Calu3 (cell line): ENCODE measurements at regions not wholly inside any gene's neighbourhood (a gene's known extent, or its start where the extent isn't known, plus 50 kb on each side); places are given as distances from the start of the nearest gene placed in this dataset.

ENCODE experiments used
- BruUV-seq: library from RNA; stranded (reverse); fragments of 400-500 nt; replicated peaks from 2 replicates; lab custom pipeline; 2021; lab: Mats Ljungman, UMichigan
- CTCF ChIA-PET: fragments of 300-600 bp; sonication (Branson Sonifier 250); formaldehyde crosslinking; loops from one replicate; lab custom pipeline; 2022; ENCODE audit warnings: antibody characterized with exemption; lab: Charles Lee
- DNase-seq: peaks from one replicate; pipeline ENCODE4 v3.0.0; 2022
- H3K27ac Mint-ChIP-seq: one replicate; pipeline ENCODE4 v1.8.0; 2022; ENCODE audit warnings: mixed read lengths; ENCODE audit not compliant: unreplicated experiment
- H3K27me3 Mint-ChIP-seq: one replicate; pipeline ENCODE4 v1.8.0; 2022; ENCODE audit warnings: mixed read lengths; ENCODE audit not compliant: unreplicated experiment
- H3K36me3 Mint-ChIP-seq: one replicate; pipeline ENCODE4 v1.8.0; 2022; ENCODE audit warnings: mild to moderate bottlenecking, moderate library complexity, mixed read lengths; ENCODE audit not compliant: insufficient read depth, unreplicated experiment
- H3K4me1 Mint-ChIP-seq: one replicate; pipeline ENCODE4 v1.8.0; 2022; ENCODE audit warnings: mild to moderate bottlenecking, low read depth, mixed read lengths; ENCODE audit not compliant: unreplicated experiment
- H3K4me3 Mint-ChIP-seq: one replicate; pipeline ENCODE4 v1.8.0; 2022; ENCODE audit warnings: mild to moderate bottlenecking, low read depth, moderate library complexity, mixed read lengths; ENCODE audit not compliant: unreplicated experiment
- H3K9me3 Mint-ChIP-seq: one replicate; pipeline ENCODE4 v1.8.0; 2022; ENCODE audit warnings: low read depth, mixed read lengths; ENCODE audit not compliant: unreplicated experiment
- CTCF ChIP-seq: fragments of 200-600 bp; IDR thresholded peaks from one replicate; pipeline ENCODE4 v1.8.0; 2022; ENCODE audit warnings: antibody characterized with exemption; ENCODE audit not compliant: unreplicated experiment
- intact Hi-C: fragments of 100-400 bp; cut with micrococcal nuclease; formaldehyde crosslinking; loops from one replicate; pipeline ENCODE4 v1.10.0; 2022; ENCODE audit not compliant: unreplicated experiment

- TF ChIP-seq CTCF = no peak
- peaks cover 60% of the 10 kb centered on the region for H3K27me3 Mint-ChIP-seq
- DNase-seq = no peak
- no peaks in the 10 kb centered on the region for H3K4me1 Mint-ChIP-seq
- CTCF ChIA-PET = no interaction called here
- no peak overlapping the region for H3K27ac Mint-ChIP-seq
- BruUV-seq = no TSS peak
- intact Hi-C loops = no loop called here
- no peak overlapping the region for H3K4me3 Mint-ChIP-seq
- H3K9me3 Mint-ChIP-seq = no peaks in the 10 kb centered on the region
- H3K36me3 Mint-ChIP-seq = no peaks in the 10 kb centered on the region
Measured at GRCh38 chr16:47980212-47980611, 175.6 kb downstream of the ABCC12 start.

GRCh38 chr16:47979616-47980182, 176.1 kb downstream of the ABCC12 start:
- CTCF ChIA-PET = no interaction called here
- intact Hi-C loops = loop anchor here (10.0 kb wide), 1 partner anchor 175 kb away; the partner anchor contains the start of gene ABCC12
- Mint-ChIP-seq H3K4me1 (no peaks in the 10 kb centered on the region), H3K9me3 (no peaks in the 10 kb centered on the region), H3K36me3 (no peaks in the 10 kb centered on the region), H3K27ac (no peak overlapping the region), H3K27me3 (peaks cover 55% of the 10 kb centered on the region), H3K4me3 (no peak overlapping the region)
- DNase-seq = no peak
- no peak for TF ChIP-seq CTCF
- no TSS peak for BruUV-seq

GRCh38 chr16:47979164-47979520, 176.7 kb downstream of the ABCC12 start:
- DNase-seq = no peak
- intact Hi-C loops = loop anchor here (10.0 kb wide), 1 partner anchor 176 kb away; the partner anchor contains the start of gene ABCC12
- H3K4me3 Mint-ChIP-seq = no peak overlapping the region
- TF ChIP-seq CTCF = no peak
- CTCF ChIA-PET = no interaction called here
- H3K9me3 Mint-ChIP-seq = no peaks in the 10 kb centered on the region
- H3K4me1 Mint-ChIP-seq = no peaks in the 10 kb centered on the region
- BruUV-seq = no TSS peak
- H3K27ac Mint-ChIP-seq = no peak overlapping the region
- H3K27me3 Mint-ChIP-seq = peaks cover 49% of the 10 kb centered on the region
- no peaks in the 10 kb centered on the region for H3K36me3 Mint-ChIP-seq

GRCh38 chr16:47978491-47979163, 177.2 kb downstream of the ABCC12 start:
- H3K36me3 Mint-ChIP-seq = no peaks in the 10 kb centered on the region
- peaks cover 44% of the 10 kb centered on the region for H3K27me3 Mint-ChIP-seq
- BruUV-seq = no TSS peak
- no peak overlapping the region for H3K27ac Mint-ChIP-seq
- H3K4me3 Mint-ChIP-seq = no peak overlapping the region
- H3K9me3 Mint-ChIP-seq = no peaks in the 10 kb centered on the region
- CTCF ChIA-PET = no interaction called here
- intact Hi-C loops = loop anchor here (10.0 kb wide), 1 partner anchor 176 kb away; the partner anchor contains the start of gene ABCC12
- no peak for TF ChIP-seq CTCF
- no peak for DNase-seq
- H3K4me1 Mint-ChIP-seq = no peaks in the 10 kb centered on the region
